Loucy (cell line): ENCODE measurements at regions not wholly inside any gene's neighbourhood (a gene's known extent, or its start where the extent isn't known, plus 50 kb on each side); places are given as distances from the start of the nearest gene placed in this dataset.
A peak's percentile ranks its signal among the peaks of the same experiment; 100 is the strongest.

Experiments
- H2AFZ ChIP-seq: fragments of 200-600 bp; sonication (generic); 2 replicates; pipeline ENCODE4 v1.6.0; 2016; ENCODE audit warnings: antibody characterized with exemption, mild to moderate bottlenecking, low read length, moderate library complexity
- H3F3A ChIP-seq: fragments of 200-600 bp; 2 replicates; pipeline ENCODE4 v1.6.0; 2016; ENCODE audit warnings: antibody characterized with exemption, low read depth, mild to moderate bottlenecking
- H3K27me3 ChIP-seq: fragments of 200-600 bp; sonication (generic); 2 replicates; pipeline ENCODE4 v1.6.1; 2014; ENCODE audit warnings: low read length, mild to moderate bottlenecking; ENCODE audit not compliant: insufficient read depth, poor library complexity, severe bottlenecking
- H3K36me3 ChIP-seq: fragments of 200-600 bp; sonication (generic); 2 replicates; pipeline ENCODE4 v1.6.1; 2016; ENCODE audit warnings: low read length; ENCODE audit not compliant: insufficient read depth
- H3K4me1 ChIP-seq: fragments of 200-600 bp; sonication (generic); 2 replicates; pipeline ENCODE4 v1.5.1; 2014; ENCODE audit warnings: low read length, mild to moderate bottlenecking; ENCODE audit not compliant: insufficient read depth, poor library complexity, severe bottlenecking
- H3K4me2 ChIP-seq: fragments of 200-600 bp; sonication (generic); 2 replicates; pipeline ENCODE4 v1.6.0; 2014; ENCODE audit warnings: antibody characterized with exemption, low read length, low read depth, mild to moderate bottlenecking; ENCODE audit not compliant: poor library complexity, severe bottlenecking
- H3K4me3 ChIP-seq: fragments of 200-600 bp; sonication (generic); 2 replicates; pipeline ENCODE4 v1.5.1; 2014; ENCODE audit warnings: low read length, mild to moderate bottlenecking, mixed read lengths; ENCODE audit not compliant: poor library complexity, severe bottlenecking
- H3K79me2 ChIP-seq: fragments of 200-600 bp; sonication (generic); 2 replicates; pipeline ENCODE4 v1.6.1; 2014; ENCODE audit warnings: low read length; ENCODE audit not compliant: insufficient read depth
- H3K9ac ChIP-seq: fragments of 200-600 bp; sonication (generic); 2 replicates; pipeline ENCODE4 v1.6.0; 2014; ENCODE audit warnings: mild to moderate bottlenecking, low read depth, low read length, moderate library complexity; ENCODE audit not compliant: poor library complexity, severe bottlenecking
- H3K9me2 ChIP-seq: fragments of 200-600 bp; sonication (generic); replicated peaks from 2 replicates; pipeline ENCODE4 v1.6.1; 2016; ENCODE audit warnings: low read depth, low read length, mixed read lengths
- H3K9me3 ChIP-seq: fragments of 200-600 bp; sonication (generic); 2 replicates; pipeline ENCODE4 v1.6.1; 2014; ENCODE audit warnings: mild to moderate bottlenecking, antibody characterized with exemption, low read length, low read depth; ENCODE audit not compliant: insufficient read depth
- H4K20me1 ChIP-seq: fragments of 200-600 bp; sonication (generic); 2 replicates; pipeline ENCODE4 v1.6.0; 2014; ENCODE audit warnings: antibody characterized with exemption, low read length, mild to moderate bottlenecking; ENCODE audit not compliant: insufficient read depth, poor library complexity, severe bottlenecking
- CTCF ChIP-seq: fragments of 200-600 bp; sonication (generic); conservative IDR thresholded peaks from 2 replicates; pipeline ENCODE4 v1.5.1; 2014; ENCODE audit warnings: mild to moderate bottlenecking, antibody characterized with exemption, low read length
- EZH2phosphoT487 ChIP-seq: fragments of 200-600 bp; IDR thresholded peaks from 2 replicates; pipeline ENCODE4 v1.6.1; 2018; ENCODE audit warnings: antibody characterized with exemption, mild to moderate bottlenecking, moderate library complexity, borderline replicate concordance

GRCh38 chr4:189293459-189293858, 647.2 kb upstream of the FRG1 start:
- no peaks in the 10 kb centered on the region for H3K9me2 ChIP-seq
- no peak overlapping the region for H3K4me2 ChIP-seq
- no peak overlapping the region for H3K9ac ChIP-seq

GRCh38 chr4:189294574-189294973, 646.1 kb upstream of the FRG1 start:
- no peaks in the 10 kb centered on the region for H3K9me2 ChIP-seq
- H3F3A ChIP-seq: no peaks in the 10 kb centered on the region
- H3K79me2 ChIP-seq: no peaks in the 10 kb centered on the region
- H3K4me1 ChIP-seq: peaks cover 3% of the 10 kb centered on the region
- TF ChIP-seq EZH2phosphoT487 (no peak), CTCF (no peak)
- no peak overlapping the region for H2AFZ ChIP-seq
- H3K36me3 ChIP-seq: no peaks in the 10 kb centered on the region
- H3K27me3 ChIP-seq: no peaks in the 10 kb centered on the region
- H3K9me3 ChIP-seq: no peaks in the 10 kb centered on the region
- H4K20me1 ChIP-seq: no peaks in the 10 kb centered on the region
- H3K9ac ChIP-seq: no peak overlapping the region
- H3K4me2 ChIP-seq: no peak overlapping the region
- no peak overlapping the region for H3K4me3 ChIP-seq

More at GRCh38 chr4:189293459-189293858, 647.2 kb upstream of the FRG1 start:
- no peak overlapping the region for H2AFZ ChIP-seq
- H3K9me3 ChIP-seq: no peaks in the 10 kb centered on the region
- H3F3A ChIP-seq: no peaks in the 10 kb centered on the region
- H4K20me1 ChIP-seq: no peaks in the 10 kb centered on the region
- H3K79me2 ChIP-seq: no peaks in the 10 kb centered on the region
- H3K27me3 ChIP-seq: no peaks in the 10 kb centered on the region
- H3K36me3 ChIP-seq: no peaks in the 10 kb centered on the region
- no peak for TF ChIP-seq CTCF
- TF ChIP-seq EZH2phosphoT487: no peak
- no peaks in the 10 kb centered on the region for H3K4me1 ChIP-seq
- H3K4me3 ChIP-seq: no peak overlapping the region

DNA sequence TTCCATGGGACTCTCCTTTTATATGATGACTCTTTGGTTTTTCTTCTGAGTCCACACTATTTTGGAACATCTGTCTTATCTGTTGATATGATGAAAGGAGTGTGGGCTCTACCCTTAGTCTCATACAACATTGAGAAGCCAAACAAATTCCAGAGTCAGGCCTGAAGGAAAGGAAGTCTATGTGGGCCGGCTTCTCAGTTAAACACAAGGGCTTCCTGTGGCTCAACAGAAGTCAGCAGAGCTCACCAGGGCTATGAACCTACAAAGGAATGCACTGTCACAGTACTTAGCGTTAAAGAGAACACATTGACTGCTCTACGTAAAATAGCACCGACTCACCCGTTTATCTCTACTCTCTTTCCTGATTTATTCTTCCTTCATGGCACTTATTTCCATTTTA, 641.0 kb upstream of the FRG1 start:
- TF ChIP-seq CTCF: no peak
- no peak for TF ChIP-seq EZH2phosphoT487
- no peaks in the 10 kb centered on the region for H3K36me3 ChIP-seq
- no peaks in the 10 kb centered on the region for H3K9me3 ChIP-seq
- H3K4me2 ChIP-seq: peak overlapping the region; percentile 47
- H3K4me3 ChIP-seq: no peak overlapping the region
- no peaks in the 10 kb centered on the region for H4K20me1 ChIP-seq
- no peak overlapping the region for H2AFZ ChIP-seq
- H3K27me3 ChIP-seq: no peaks in the 10 kb centered on the region
- no peaks in the 10 kb centered on the region for H3K79me2 ChIP-seq
- no peaks in the 10 kb centered on the region for H3K9me2 ChIP-seq
- H3F3A ChIP-seq: no peaks in the 10 kb centered on the region
- H3K9ac ChIP-seq: no peak overlapping the region
- peaks cover 11% of the 10 kb centered on the region for H3K4me1 ChIP-seq
